CD14-positive monocyte (primary cell): ENCODE measurements at regions not wholly inside any gene's neighbourhood (a gene's known extent, or its start where the extent isn't known, plus 50 kb on each side); places are given as distances from the start of the nearest gene placed in this dataset.

ENCODE experiments used
- DNase-seq, 3 donors: peaks; one replicate each; pipeline ENCODE4 v3.0.0-alpha.2; 2011 to 2022
- H2AFZ ChIP-seq: 2 replicates; pipeline ENCODE4 v1.6.0; 2012; ENCODE audit warnings: mild to moderate bottlenecking, low read depth, low read length, inconsistent platforms; ENCODE audit not compliant: insufficient read depth, poor library complexity, severe bottlenecking
- H3K27ac ChIP-seq, 2 donors: 1 replicate in 1 of 2; 2 replicates in 1 of 2; pipeline ENCODE4 v1.5.1; 2012 to 2013; ENCODE audit warnings: low read length in 2 of 2, control low read depth in 1 of 2, inconsistent platforms in 1 of 2, low read depth in 1 of 2, mild to moderate bottlenecking in 1 of 2
- H3K27me3 ChIP-seq, 2 donors: one replicate each; pipeline versions ENCODE4 v1.6.0 to v1.6.1; 2011 to 2013; ENCODE audit warnings: low read length in 2 of 2; ENCODE audit not compliant: control insufficient read depth in 2 of 2, insufficient read depth in 2 of 2
- H3K36me3 ChIP-seq, 2 donors: replicated peaks in 1 of 2; 1 replicate in 1 of 2; 2 replicates in 1 of 2; pipeline versions ENCODE4 v1.5.1 to v1.6.1; 2012 to 2013; ENCODE audit warnings: low read length in 2 of 2, control low read depth in 1 of 2, inconsistent platforms in 1 of 2, mild to moderate bottlenecking in 1 of 2; ENCODE audit not compliant: insufficient read depth in 2 of 2, control insufficient read depth in 1 of 2
- H3K4me1 ChIP-seq, 2 donors: 1 replicate in 1 of 2; 2 replicates in 1 of 2; pipeline versions ENCODE4 v1.5.1 to v1.6.1; 2012 to 2013; ENCODE audit warnings: low read length in 2 of 2, control low read depth in 1 of 2, inconsistent platforms in 1 of 2, mild to moderate bottlenecking in 1 of 2, moderate library complexity in 1 of 2; ENCODE audit not compliant: insufficient read depth in 2 of 2, control insufficient read depth in 1 of 2
- H3K4me2 ChIP-seq: replicated peaks from 2 replicates; pipeline ENCODE3; 2012; ENCODE audit warnings: low read length, moderate library complexity, mild to moderate bottlenecking; ENCODE audit not compliant: poor library complexity, severe bottlenecking; ENCODE audit errors: extremely low read depth
- H3K4me3 ChIP-seq, 3 experiments: fragments of 200-600 bp in 1 of 3; sonication (generic) in 1 of 3; replicated peaks in 1 of 3; 1 replicate in 2 of 3; 2 replicates in 1 of 3; pipeline ENCODE4 v1.5.1; 2011 to 2013; ENCODE audit warnings: low read length in 3 of 3, mild to moderate bottlenecking in 3 of 3, control low read depth in 2 of 3, low read depth in 2 of 3, inconsistent platforms in 1 of 3, moderate library complexity in 1 of 3
- H3K79me2 ChIP-seq: 2 replicates; pipeline ENCODE4 v1.6.0; 2012; ENCODE audit warnings: mild to moderate bottlenecking, control low read depth, inconsistent platforms, low read length, moderate library complexity; ENCODE audit not compliant: insufficient read depth
- H3K9ac ChIP-seq: 2 replicates; pipeline ENCODE4 v1.6.0; 2017; ENCODE audit warnings: low read length, mild to moderate bottlenecking; ENCODE audit not compliant: insufficient read depth, poor library complexity, severe bottlenecking
- H3K9me3 ChIP-seq, 2 donors: replicated peaks in 1 of 2; 1 replicate in 1 of 2; 2 replicates in 1 of 2; pipeline versions ENCODE4 v1.5.1 to v1.6.1; 2012 to 2013; ENCODE audit warnings: low read length in 2 of 2, control low read depth in 1 of 2; ENCODE audit not compliant: control insufficient read depth in 1 of 2, insufficient read depth in 1 of 2
- H4K20me1 ChIP-seq: 2 replicates; pipeline ENCODE4 v1.6.0; 2012; ENCODE audit warnings: mild to moderate bottlenecking, low read length, control low read depth, moderate library complexity; ENCODE audit not compliant: insufficient read depth
- H3K27ac Mint-ChIP-seq, 7 donors: one replicate each; pipeline ENCODE4 v1.8.0; 2020; ENCODE audit warnings: mild to moderate bottlenecking in 7 of 7, mixed read lengths in 7 of 7, moderate library complexity in 6 of 7, inconsistent platforms in 2 of 7
- H3K27me3 Mint-ChIP-seq, 3 donors: one replicate each; pipeline ENCODE4 v1.8.0; 2021 to 2022; ENCODE audit warnings: low read depth in 3 of 3, mild to moderate bottlenecking in 3 of 3, mixed read lengths in 3 of 3, moderate library complexity in 3 of 3, inconsistent platforms in 1 of 3
- H3K36me3 Mint-ChIP-seq, 2 donors: one replicate each; pipeline ENCODE4 v1.8.0; 2020; ENCODE audit warnings: mixed read lengths in 2 of 2, inconsistent platforms in 1 of 2, mild to moderate bottlenecking in 1 of 2
- H3K4me1 Mint-ChIP-seq: one replicate; pipeline ENCODE4 v1.8.0; 2020; ENCODE audit warnings: mild to moderate bottlenecking, mixed read lengths
- H3K4me3 Mint-ChIP-seq, 2 donors: one replicate each; pipeline ENCODE4 v1.8.0; 2020; ENCODE audit warnings: mild to moderate bottlenecking in 2 of 2, mixed read lengths in 2 of 2, moderate library complexity in 1 of 2
- H3K9me3 Mint-ChIP-seq, 7 donors: one replicate each; pipeline ENCODE4 v1.8.0; 2020 to 2022; ENCODE audit warnings: mixed read lengths in 7 of 7, mild to moderate bottlenecking in 6 of 7, moderate library complexity in 6 of 7, inconsistent platforms in 2 of 7
- WGBS: methylation state at CpG from one replicate; pipeline ENCODE4 v1.1.5; 2013; ENCODE audit warnings: missing lambda C conversion rate; ENCODE audit not compliant: insufficient coverage; 5-methylcytosine and 5-hydroxymethylcytosine counted together
- intact Hi-C, 2 donors: fragments of 100-400 bp; cut with micrococcal nuclease; formaldehyde crosslinking; loops; one replicate each; pipeline versions ENCODE4 v1.15.0 to v1.15.1; 2023
- TF ChIP-seq, protein P1 (sequence below): fragments of 200-600 bp; IDR thresholded peaks from one replicate; pipeline ENCODE4 v1.8.0; 2022; ENCODE audit warnings: antibody characterized with exemption, mild to moderate bottlenecking

DNA sequence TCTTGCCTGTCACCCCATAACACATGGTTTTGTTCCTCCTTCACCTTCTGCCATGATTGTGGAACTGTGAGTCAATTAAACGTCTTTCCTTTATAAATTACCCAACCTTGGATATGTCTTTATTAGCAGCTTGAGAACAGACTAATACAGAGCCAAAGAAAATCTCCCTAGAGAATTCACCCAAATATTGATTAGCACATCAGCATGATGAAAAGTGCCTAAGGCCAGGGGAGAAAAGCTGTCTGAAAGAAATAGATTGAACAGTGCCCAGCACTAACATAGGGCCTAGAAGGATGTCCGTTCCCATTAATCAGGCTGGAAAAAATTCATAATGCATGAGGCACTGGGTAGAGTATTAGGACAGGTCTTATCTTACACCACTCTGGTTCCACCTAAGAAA is 111.9 kb upstream of the CALN1 start:
- no peaks in the 10 kb centered on the region for H3K36me3 ChIP-seq

DNA sequence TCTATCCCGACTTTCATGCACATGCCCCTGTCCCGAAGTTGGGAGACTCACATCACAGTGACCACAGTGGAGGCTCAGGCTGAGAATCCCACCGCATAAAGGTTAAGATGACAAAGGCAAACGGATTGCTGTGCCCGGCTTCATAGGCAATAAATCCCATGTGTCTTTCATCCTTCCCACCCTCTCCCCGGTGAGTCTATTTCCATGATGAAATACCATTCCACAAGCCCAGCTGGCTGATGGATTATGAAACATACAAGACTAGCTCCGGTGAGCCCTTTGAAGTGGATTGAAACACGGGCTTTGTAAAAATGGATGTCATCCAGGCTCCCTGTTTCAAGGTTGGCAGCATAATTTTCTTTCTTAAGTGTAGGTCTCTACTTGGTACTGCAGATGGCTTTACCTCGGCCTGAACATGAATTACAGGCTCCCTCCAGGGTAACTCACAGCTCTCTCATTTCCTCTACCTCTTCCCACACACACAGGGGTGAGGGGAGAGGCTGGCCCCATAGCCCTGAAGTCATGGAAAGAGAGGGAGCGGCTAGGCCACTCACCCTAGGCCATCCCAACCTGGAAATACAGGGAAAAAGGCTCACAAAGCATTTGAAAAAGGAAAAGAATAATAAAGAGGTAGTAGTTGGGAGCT is 92.0 kb upstream of the CALN1 start:
- Histone ChIP-seq H3K36me3 (no peaks in the 10 kb centered on the region), H3K9ac (no peak overlapping the region), H3K27me3 (no peaks in the 10 kb centered on the region), H3K27ac (no peak overlapping the region), H3K4me2 (no peak overlapping the region), H3K9me3 (no peaks in the 10 kb centered on the region), H2AFZ (no peak overlapping the region), H3K4me1 (no peaks in the 10 kb centered on the region), H3K4me3 (no peak overlapping the region), H4K20me1 (no peaks in the 10 kb centered on the region), H3K79me2 (no peaks in the 10 kb centered on the region)
- intact Hi-C loops = no loop called here
- peaks cover 0 to 3% (median 0%) of the 10 kb centered on the region in 3 donors for H3K27me3 Mint-ChIP-seq
- DNase-seq = no peak
- peaks cover 0 to 11% (median 2%) of the 10 kb centered on the region in 7 donors for H3K9me3 Mint-ChIP-seq
- no peaks in the 10 kb centered on the region for H3K36me3 Mint-ChIP-seq
- 77% methylated on average over 6 of the region's 10 CpGs for WGBS
- H3K4me3 Mint-ChIP-seq = no peak overlapping the region
- H3K27ac Mint-ChIP-seq = no peak overlapping the region
- H3K4me1 Mint-ChIP-seq = no peaks in the 10 kb centered on the region
- TF ChIP-seq, protein P1, sequence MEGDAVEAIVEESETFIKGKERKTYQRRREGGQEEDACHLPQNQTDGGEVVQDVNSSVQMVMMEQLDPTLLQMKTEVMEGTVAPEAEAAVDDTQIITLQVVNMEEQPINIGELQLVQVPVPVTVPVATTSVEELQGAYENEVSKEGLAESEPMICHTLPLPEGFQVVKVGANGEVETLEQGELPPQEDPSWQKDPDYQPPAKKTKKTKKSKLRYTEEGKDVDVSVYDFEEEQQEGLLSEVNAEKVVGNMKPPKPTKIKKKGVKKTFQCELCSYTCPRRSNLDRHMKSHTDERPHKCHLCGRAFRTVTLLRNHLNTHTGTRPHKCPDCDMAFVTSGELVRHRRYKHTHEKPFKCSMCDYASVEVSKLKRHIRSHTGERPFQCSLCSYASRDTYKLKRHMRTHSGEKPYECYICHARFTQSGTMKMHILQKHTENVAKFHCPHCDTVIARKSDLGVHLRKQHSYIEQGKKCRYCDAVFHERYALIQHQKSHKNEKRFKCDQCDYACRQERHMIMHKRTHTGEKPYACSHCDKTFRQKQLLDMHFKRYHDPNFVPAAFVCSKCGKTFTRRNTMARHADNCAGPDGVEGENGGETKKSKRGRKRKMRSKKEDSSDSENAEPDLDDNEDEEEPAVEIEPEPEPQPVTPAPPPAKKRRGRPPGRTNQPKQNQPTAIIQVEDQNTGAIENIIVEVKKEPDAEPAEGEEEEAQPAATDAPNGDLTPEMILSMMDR = no peak

More for the DNA sequence above, 111.9 kb upstream of the CALN1 start:
- H3K27me3 Mint-ChIP-seq = peaks cover 0 to 2% (median 0%) of the 10 kb centered on the region in 3 donors
- WGBS = no CpG with 5 or more reads among the region's 2 CpGs
- Histone ChIP-seq H3K4me1 (no peaks in the 10 kb centered on the region), H3K9ac (no peak overlapping the region), H3K4me2 (no peak overlapping the region), H3K27me3 (no peaks in the 10 kb centered on the region), H2AFZ (no peak overlapping the region), H3K9me3 (no peaks in the 10 kb centered on the region), H3K4me3 (no peak overlapping the region), H3K27ac (no peak overlapping the region), H4K20me1 (no peaks in the 10 kb centered on the region), H3K79me2 (no peaks in the 10 kb centered on the region)
- H3K36me3 Mint-ChIP-seq = no peaks in the 10 kb centered on the region
- TF ChIP-seq, protein P1 = no peak
- intact Hi-C loops = no loop called here
- no peak overlapping the region for H3K4me3 Mint-ChIP-seq
- no peak for DNase-seq
- peaks cover 0 to 12% (median 4%) of the 10 kb centered on the region in 7 donors for H3K9me3 Mint-ChIP-seq
- no peak overlapping the region for H3K27ac Mint-ChIP-seq
- no peaks in the 10 kb centered on the region for H3K4me1 Mint-ChIP-seq
